NCI-H226 (cell line): ENCODE measurements at regions not wholly inside any gene's neighbourhood (a gene's known extent, or its start where the extent isn't known, plus 50 kb on each side); places are given as distances from the start of the nearest gene placed in this dataset.
A peak's percentile ranks its signal among the peaks of the same experiment; 100 is the strongest.

Experiments
- DNase-seq: peaks from one replicate; pipeline ENCODE4 v3.0.0-alpha.2; 2015

- DNase-seq, result no peak
These were observed 395.8 kb upstream of the ADAMTSL1 start for GRCh38 chr9:18077941-18078678.

GRCh38 chr9:18092138-18092537 is 381.8 kb upstream of the ADAMTSL1 start:
- DNase-seq, result no peak

- DNase-seq, result no peak
These were observed 367.9 kb upstream of the ADAMTSL1 start for GRCh38 chr9:18106006-18106560.

- DNase-seq, result no peak
These were observed 364.3 kb upstream of the ADAMTSL1 start for GRCh38 chr9:18109675-18110074.

- no peak for DNase-seq
These were observed 362.8 kb upstream of the ADAMTSL1 start for GRCh38 chr9:18111146-18111545.

GRCh38 chr9:18114559-18115475 is 359.1 kb upstream of the ADAMTSL1 start:
- DNase-seq, result peak; percentile 22

- DNase-seq, result no peak
These were observed 355.7 kb upstream of the ADAMTSL1 start for GRCh38 chr9:18118268-18118667.

GRCh38 chr9:18122171-18122570 is 351.8 kb upstream of the ADAMTSL1 start:
- DNase-seq, result peak; percentile 31

GRCh38 chr9:18124760-18125159 is 349.2 kb upstream of the ADAMTSL1 start:
- peak; percentile 6 for DNase-seq

- no peak for DNase-seq
These were observed 347.0 kb upstream of the ADAMTSL1 start for GRCh38 chr9:18126831-18127498.

GRCh38 chr9:18127499-18127875 is 346.5 kb upstream of the ADAMTSL1 start:
- DNase-seq, result no peak

GRCh38 chr9:18129809-18130334 is 344.1 kb upstream of the ADAMTSL1 start:
- DNase-seq, result no peak

GRCh38 chr9:18136354-18136994 is 337.5 kb upstream of the ADAMTSL1 start:
- no peak for DNase-seq

- no peak for DNase-seq
These were observed 336.1 kb upstream of the ADAMTSL1 start for GRCh38 chr9:18137815-18138214.

GRCh38 chr9:18138656-18139055 is 335.3 kb upstream of the ADAMTSL1 start:
- no peak for DNase-seq

- DNase-seq, result no peak
These were observed 332.3 kb upstream of the ADAMTSL1 start for GRCh38 chr9:18141681-18142080.

GRCh38 chr9:18143073-18143745 is 330.7 kb upstream of the ADAMTSL1 start:
- DNase-seq, result no peak

GRCh38 chr9:18146329-18146728 is 327.6 kb upstream of the ADAMTSL1 start:
- DNase-seq, result no peak

- no peak for DNase-seq
These were observed 324.4 kb upstream of the ADAMTSL1 start for GRCh38 chr9:18149471-18150011.

- no peak for DNase-seq
These were observed 319.3 kb upstream of the ADAMTSL1 start for GRCh38 chr9:18154661-18155060.

- DNase-seq, result no peak
These were observed 314.7 kb upstream of the ADAMTSL1 start for GRCh38 chr9:18159254-18159653.

- DNase-seq, result no peak
These were observed 310.8 kb upstream of the ADAMTSL1 start for GRCh38 chr9:18163146-18163545.
